GM23338 (cell line): ENCODE measurements at regions not wholly inside any gene's neighbourhood (a gene's known extent, or its start where the extent isn't known, plus 50 kb on each side); places are given as distances from the start of the nearest gene placed in this dataset.
A peak's percentile ranks its signal among the peaks of the same experiment; 100 is the strongest.

Experiments
- ATAC-seq: fragments of 200-7000 bp; cut with Tn5 transposase; 3 replicates; pipeline ENCODE4 v1.9.1; 2020
- DNase-seq: peaks from one replicate; pipeline ENCODE4 v3.0.0-alpha.2; 2015; ENCODE audit warnings: low spot score
- H2AFZ ChIP-seq: fragments of 200-600 bp; sonication (generic); 2 replicates; pipeline ENCODE4 v1.8.0; 2016; ENCODE audit warnings: antibody characterized with exemption, mild to moderate bottlenecking, moderate library complexity
- H3F3A ChIP-seq: fragments of 200-600 bp; sonication (generic); replicated peaks from 2 replicates; pipeline ENCODE4 v1.8.0; 2017; ENCODE audit warnings: antibody characterized with exemption, mixed run types, low read depth
- H3K27ac ChIP-seq: fragments of 200-600 bp; sonication (generic); 2 replicates; pipeline ENCODE4 v1.6.1; 2016; ENCODE audit warnings: low read depth
- H3K27me3 ChIP-seq: fragments of 200-600 bp; sonication (generic); 2 replicates; pipeline ENCODE4 v1.8.0; 2016; ENCODE audit warnings: mild to moderate bottlenecking, mixed run types, moderate library complexity; ENCODE audit not compliant: insufficient read depth
- H3K36me3 ChIP-seq: fragments of 200-600 bp; sonication (generic); 2 replicates; pipeline ENCODE4 v1.8.0; 2016; ENCODE audit warnings: mild to moderate bottlenecking; ENCODE audit not compliant: insufficient read depth
- H3K4me1 ChIP-seq: fragments of 200-600 bp; sonication (generic); 2 replicates; pipeline ENCODE4 v1.8.0; 2016; ENCODE audit warnings: mild to moderate bottlenecking, moderate library complexity; ENCODE audit not compliant: insufficient read depth
- H3K4me2 ChIP-seq: fragments of 200-600 bp; sonication (generic); 2 replicates; pipeline ENCODE4 v1.7.1; 2017; ENCODE audit warnings: mixed run types
- H3K4me3 ChIP-seq: fragments of 200-600 bp; sonication (generic); 2 replicates; pipeline ENCODE4 v1.6.1; 2016; ENCODE audit warnings: mixed run types
- H3K79me2 ChIP-seq: fragments of 200-600 bp; sonication (generic); replicated peaks from 2 replicates; pipeline ENCODE4 v1.8.0; 2017; ENCODE audit warnings: mild to moderate bottlenecking; ENCODE audit not compliant: insufficient read depth
- H3K9me2 ChIP-seq: fragments of 200-600 bp; sonication (generic); 2 replicates; pipeline ENCODE4 v1.8.0; 2017; ENCODE audit not compliant: insufficient read depth
- H4K20me1 ChIP-seq: fragments of 200-600 bp; sonication (generic); replicated peaks from 2 replicates; pipeline ENCODE4 v1.8.0; 2017; ENCODE audit warnings: mild to moderate bottlenecking; ENCODE audit not compliant: insufficient read depth
- H3K27ac Mint-ChIP-seq: 2 replicates; pipeline ENCODE4 v1.8.0; 2020; ENCODE audit warnings: inconsistent platforms, mild to moderate bottlenecking, moderate library complexity, mixed read lengths
- H3K27me3 Mint-ChIP-seq: 3 replicates; pipeline ENCODE4 v1.8.0; 2022; ENCODE audit warnings: low read depth, mild to moderate bottlenecking, moderate library complexity, mixed read lengths, inconsistent platforms; ENCODE audit not compliant: insufficient read depth, poor library complexity
- H3K36me3 Mint-ChIP-seq: 3 replicates; pipeline ENCODE4 v1.8.0; 2021; ENCODE audit warnings: low read depth, mild to moderate bottlenecking, inconsistent platforms, moderate library complexity, mixed read lengths
- H3K4me1 Mint-ChIP-seq: 3 replicates; pipeline ENCODE4 v1.8.0; 2020; ENCODE audit warnings: mild to moderate bottlenecking, inconsistent platforms, mixed read lengths
- H3K4me3 Mint-ChIP-seq: 3 replicates; pipeline ENCODE4 v1.8.0; 2021; ENCODE audit warnings: moderate library complexity, mild to moderate bottlenecking, inconsistent platforms, mixed read lengths
- H3K9me3 Mint-ChIP-seq: 3 replicates; pipeline ENCODE4 v1.8.0; 2020; ENCODE audit warnings: moderate library complexity, mild to moderate bottlenecking, inconsistent platforms, mixed read lengths
- CREB1 ChIP-seq: fragments of 250-450 bp; sonication (Bioruptor Pico); IDR thresholded peaks from 2 replicates; pipeline ENCODE4 v1.5.0; 2020; ENCODE audit warnings: low read depth, mild to moderate bottlenecking, moderate library complexity
- EZH2 ChIP-seq: fragments of 200-600 bp; sonication (generic); IDR thresholded peaks from one replicate; pipeline ENCODE4 v1.8.0; 2017; ENCODE audit warnings: antibody characterized with exemption, mild to moderate bottlenecking, low read depth; ENCODE audit not compliant: unreplicated experiment
- JUNB ChIP-seq: IDR thresholded peaks from one replicate; pipeline ENCODE4 v1.6.1; 2016; ENCODE audit warnings: antibody characterized with exemption; ENCODE audit not compliant: unreplicated experiment
- NANOG ChIP-seq: IDR thresholded peaks from 2 replicates; pipeline ENCODE4 v1.6.1; 2016; ENCODE audit warnings: antibody characterized with exemption, borderline replicate concordance
- POLR2AphosphoS5 ChIP-seq: IDR thresholded peaks from 2 replicates; pipeline ENCODE4 v1.6.1; 2016; ENCODE audit warnings: antibody characterized with exemption, low read depth
- STAT1 ChIP-seq: IDR thresholded peaks from one replicate; pipeline ENCODE4 v1.6.1; 2016; ENCODE audit warnings: antibody characterized with exemption; ENCODE audit not compliant: unreplicated experiment
- ZNF331 ChIP-seq: fragments of 250-450 bp; sonication (Bioruptor Pico); IDR thresholded peaks from 2 replicates; pipeline ENCODE4 v1.5.0; 2020; ENCODE audit warnings: low read depth, mild to moderate bottlenecking, moderate library complexity
- TF ChIP-seq, protein P1 (sequence below): fragments of 250-450 bp; sonication (Bioruptor Pico); IDR thresholded peaks from 2 replicates; pipeline ENCODE4 v1.5.0; 2020; ENCODE audit warnings: mild to moderate bottlenecking, moderate library complexity
- TF ChIP-seq, protein P2 (sequence below): IDR thresholded peaks from one replicate; pipeline ENCODE4 v1.6.1; 2018; ENCODE audit warnings: antibody characterized with exemption; ENCODE audit not compliant: unreplicated experiment
- TF ChIP-seq, protein P3 (sequence below): IDR thresholded peaks from 2 replicates; pipeline ENCODE4 v1.6.1; 2016; ENCODE audit warnings: antibody characterized with exemption

DNA sequence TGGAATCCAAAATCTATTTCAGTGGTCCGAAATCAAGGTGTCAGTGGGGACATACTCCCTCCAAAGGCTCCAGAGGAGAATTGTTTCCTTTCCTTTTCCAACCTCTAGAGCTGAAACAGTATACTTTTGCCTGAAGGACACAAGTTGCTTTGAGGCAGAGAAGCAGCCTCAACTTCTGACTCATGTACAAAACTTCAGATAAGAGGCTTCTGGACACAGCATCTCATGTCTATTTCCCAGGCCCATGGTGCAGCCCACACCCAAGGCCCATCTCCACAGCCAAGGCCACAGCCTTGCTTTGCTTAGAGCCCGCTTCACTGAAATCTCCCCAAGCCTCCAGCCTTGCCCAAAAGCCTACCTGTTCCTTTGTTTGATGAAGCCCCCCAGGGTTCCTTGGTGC lies 68.9 kb downstream of the ZNF467 start:
- peaks cover 8% of the 10 kb centered on the region for H3K36me3 Mint-ChIP-seq
- H3K27me3 ChIP-seq: no peaks in the 10 kb centered on the region
- no peak overlapping the region for H3K27ac ChIP-seq
- H3K4me3 ChIP-seq: no peak overlapping the region
- H2AFZ ChIP-seq: no peak overlapping the region
- H3K4me1 Mint-ChIP-seq: peaks cover 17% of the 10 kb centered on the region
- H3K4me2 ChIP-seq: no peak overlapping the region
- H3F3A ChIP-seq: no peaks in the 10 kb centered on the region
- H3K4me3 Mint-ChIP-seq: no peak overlapping the region
- DNase-seq (no peak), ATAC-seq (no peak)
- peaks cover 18% of the 10 kb centered on the region for H3K9me3 Mint-ChIP-seq
- H3K79me2 ChIP-seq: no peaks in the 10 kb centered on the region
- H3K9me2 ChIP-seq: no peaks in the 10 kb centered on the region
- TF ChIP-seq NANOG: no peak
- H3K27me3 Mint-ChIP-seq: peaks cover 14% of the 10 kb centered on the region
- H4K20me1 ChIP-seq: no peaks in the 10 kb centered on the region
- H3K4me1 ChIP-seq: peaks cover 5% of the 10 kb centered on the region; the same call in 1 of the 2 replicates
- no peaks in the 10 kb centered on the region; the same call in 1 of the 2 replicates for H3K36me3 ChIP-seq
- H3K27ac Mint-ChIP-seq: no peak overlapping the region

DNA sequence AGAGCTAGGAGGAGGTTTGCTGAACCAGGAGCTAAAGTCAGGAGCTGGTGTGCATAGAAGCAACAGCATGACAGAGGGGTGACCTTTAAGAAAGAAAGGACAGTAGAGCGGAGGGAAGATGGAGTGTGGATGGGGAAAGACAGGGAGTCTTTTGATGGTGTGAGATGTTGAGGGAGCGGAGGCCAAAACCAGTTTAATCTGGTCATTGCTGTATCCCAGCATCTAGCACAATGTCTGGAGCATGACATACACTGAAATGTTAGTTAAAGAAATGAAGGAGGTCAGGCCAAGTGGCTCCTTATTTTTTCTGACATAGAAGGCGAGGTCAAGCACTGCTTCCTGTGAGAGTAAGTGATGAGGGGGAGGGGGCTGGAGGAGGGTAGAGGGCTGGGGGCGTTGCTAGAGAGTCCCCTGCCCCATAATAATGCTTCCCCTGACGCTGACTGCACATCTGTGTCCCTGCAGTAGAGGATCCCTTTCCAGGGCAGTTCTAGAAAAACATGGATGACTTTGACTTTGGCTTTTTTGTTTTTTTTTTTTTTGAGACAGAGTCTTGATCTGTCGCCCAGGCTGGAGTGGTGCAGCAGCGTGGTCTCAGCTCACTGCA lies 70.2 kb downstream of the ZNF467 start:
- H3K4me3 ChIP-seq: no peak overlapping the region
- H4K20me1 ChIP-seq: no peaks in the 10 kb centered on the region
- Mint-ChIP-seq H3K4me1 (peaks cover 17% of the 10 kb centered on the region), H3K27me3 (peaks cover 14% of the 10 kb centered on the region), H3K9me3 (peaks cover 13% of the 10 kb centered on the region), H3K36me3 (peaks cover 6% of the 10 kb centered on the region; the same call in 1 of the 3 replicates), H3K27ac (no peak overlapping the region), H3K4me3 (no peak overlapping the region)
- peaks cover 2% of the 10 kb centered on the region for H3K36me3 ChIP-seq
- H3K9me2 ChIP-seq: no peaks in the 10 kb centered on the region
- H3K4me1 ChIP-seq: peaks cover 5% of the 10 kb centered on the region; the same call in 1 of the 2 replicates
- no peak for ATAC-seq
- no peak overlapping the region for H3K4me2 ChIP-seq
- H3K27ac ChIP-seq: no peak overlapping the region
- no peaks in the 10 kb centered on the region for H3K79me2 ChIP-seq
- peak overlapping the region; percentile 56; the same call in 1 of the 2 replicates for H2AFZ ChIP-seq
- no peaks in the 10 kb centered on the region for H3F3A ChIP-seq
- H3K27me3 ChIP-seq: no peaks in the 10 kb centered on the region
- no peak for DNase-seq
- TF ChIP-seq JUNB: no peak
- TF ChIP-seq, protein P1, sequence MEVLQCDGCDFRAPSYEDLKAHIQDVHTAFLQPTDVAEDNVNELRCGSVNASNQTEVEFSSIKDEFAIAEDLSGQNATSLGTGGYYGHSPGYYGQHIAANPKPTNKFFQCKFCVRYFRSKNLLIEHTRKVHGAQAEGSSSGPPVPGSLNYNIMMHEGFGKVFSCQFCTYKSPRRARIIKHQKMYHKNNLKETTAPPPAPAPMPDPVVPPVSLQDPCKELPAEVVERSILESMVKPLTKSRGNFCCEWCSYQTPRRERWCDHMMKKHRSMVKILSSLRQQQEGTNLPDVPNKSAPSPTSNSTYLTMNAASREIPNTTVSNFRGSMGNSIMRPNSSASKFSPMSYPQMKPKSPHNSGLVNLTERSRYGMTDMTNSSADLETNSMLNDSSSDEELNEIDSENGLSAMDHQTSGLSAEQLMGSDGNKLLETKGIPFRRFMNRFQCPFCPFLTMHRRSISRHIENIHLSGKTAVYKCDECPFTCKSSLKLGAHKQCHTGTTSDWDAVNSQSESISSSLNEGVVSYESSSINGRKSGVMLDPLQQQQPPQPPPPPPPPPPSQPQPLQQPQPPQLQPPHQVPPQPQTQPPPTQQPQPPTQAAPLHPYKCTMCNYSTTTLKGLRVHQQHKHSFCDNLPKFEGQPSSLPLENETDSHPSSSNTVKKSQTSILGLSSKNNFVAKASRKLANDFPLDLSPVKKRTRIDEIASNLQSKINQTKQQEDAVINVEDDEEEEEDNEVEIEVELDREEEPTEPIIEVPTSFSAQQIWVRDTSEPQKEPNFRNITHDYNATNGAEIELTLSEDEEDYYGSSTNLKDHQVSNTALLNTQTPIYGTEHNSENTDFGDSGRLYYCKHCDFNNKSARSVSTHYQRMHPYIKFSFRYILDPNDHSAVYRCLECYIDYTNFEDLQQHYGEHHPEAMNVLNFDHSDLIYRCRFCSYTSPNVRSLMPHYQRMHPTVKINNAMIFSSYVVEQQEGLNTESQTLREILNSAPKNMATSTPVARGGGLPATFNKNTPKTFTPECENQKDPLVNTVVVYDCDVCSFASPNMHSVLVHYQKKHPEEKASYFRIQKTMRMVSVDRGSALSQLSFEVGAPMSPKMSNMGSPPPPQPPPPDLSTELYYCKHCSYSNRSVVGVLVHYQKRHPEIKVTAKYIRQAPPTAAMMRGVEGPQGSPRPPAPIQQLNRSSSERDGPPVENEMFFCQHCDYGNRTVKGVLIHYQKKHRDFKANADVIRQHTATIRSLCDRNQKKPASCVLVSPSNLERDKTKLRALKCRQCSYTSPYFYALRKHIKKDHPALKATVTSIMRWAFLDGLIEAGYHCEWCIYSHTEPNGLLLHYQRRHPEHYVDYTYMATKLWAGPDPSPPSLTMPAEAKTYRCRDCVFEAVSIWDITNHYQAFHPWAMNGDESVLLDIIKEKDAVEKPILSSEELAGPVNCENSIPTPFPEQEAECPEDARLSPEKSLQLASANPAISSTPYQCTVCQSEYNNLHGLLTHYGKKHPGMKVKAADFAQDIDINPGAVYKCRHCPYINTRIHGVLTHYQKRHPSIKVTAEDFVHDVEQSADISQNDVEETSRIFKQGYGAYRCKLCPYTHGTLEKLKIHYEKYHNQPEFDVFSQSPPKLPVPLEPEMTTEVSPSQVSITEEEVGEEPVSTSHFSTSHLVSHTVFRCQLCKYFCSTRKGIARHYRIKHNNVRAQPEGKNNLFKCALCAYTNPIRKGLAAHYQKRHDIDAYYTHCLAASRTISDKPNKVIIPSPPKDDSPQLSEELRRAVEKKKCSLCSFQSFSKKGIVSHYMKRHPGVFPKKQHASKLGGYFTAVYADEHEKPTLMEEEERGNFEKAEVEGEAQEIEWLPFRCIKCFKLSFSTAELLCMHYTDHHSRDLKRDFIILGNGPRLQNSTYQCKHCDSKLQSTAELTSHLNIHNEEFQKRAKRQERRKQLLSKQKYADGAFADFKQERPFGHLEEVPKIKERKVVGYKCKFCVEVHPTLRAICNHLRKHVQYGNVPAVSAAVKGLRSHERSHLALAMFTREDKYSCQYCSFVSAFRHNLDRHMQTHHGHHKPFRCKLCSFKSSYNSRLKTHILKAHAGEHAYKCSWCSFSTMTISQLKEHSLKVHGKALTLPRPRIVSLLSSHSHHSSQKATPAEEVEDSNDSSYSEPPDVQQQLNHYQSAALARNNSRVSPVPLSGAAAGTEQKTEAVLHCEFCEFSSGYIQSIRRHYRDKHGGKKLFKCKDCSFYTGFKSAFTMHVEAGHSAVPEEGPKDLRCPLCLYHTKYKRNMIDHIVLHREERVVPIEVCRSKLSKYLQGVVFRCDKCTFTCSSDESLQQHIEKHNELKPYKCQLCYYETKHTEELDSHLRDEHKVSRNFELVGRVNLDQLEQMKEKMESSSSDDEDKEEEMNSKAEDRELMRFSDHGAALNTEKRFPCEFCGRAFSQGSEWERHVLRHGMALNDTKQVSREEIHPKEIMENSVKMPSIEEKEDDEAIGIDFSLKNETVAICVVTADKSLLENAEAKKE: no peak
- TF ChIP-seq EZH2: no peak
- TF ChIP-seq, protein P2, sequence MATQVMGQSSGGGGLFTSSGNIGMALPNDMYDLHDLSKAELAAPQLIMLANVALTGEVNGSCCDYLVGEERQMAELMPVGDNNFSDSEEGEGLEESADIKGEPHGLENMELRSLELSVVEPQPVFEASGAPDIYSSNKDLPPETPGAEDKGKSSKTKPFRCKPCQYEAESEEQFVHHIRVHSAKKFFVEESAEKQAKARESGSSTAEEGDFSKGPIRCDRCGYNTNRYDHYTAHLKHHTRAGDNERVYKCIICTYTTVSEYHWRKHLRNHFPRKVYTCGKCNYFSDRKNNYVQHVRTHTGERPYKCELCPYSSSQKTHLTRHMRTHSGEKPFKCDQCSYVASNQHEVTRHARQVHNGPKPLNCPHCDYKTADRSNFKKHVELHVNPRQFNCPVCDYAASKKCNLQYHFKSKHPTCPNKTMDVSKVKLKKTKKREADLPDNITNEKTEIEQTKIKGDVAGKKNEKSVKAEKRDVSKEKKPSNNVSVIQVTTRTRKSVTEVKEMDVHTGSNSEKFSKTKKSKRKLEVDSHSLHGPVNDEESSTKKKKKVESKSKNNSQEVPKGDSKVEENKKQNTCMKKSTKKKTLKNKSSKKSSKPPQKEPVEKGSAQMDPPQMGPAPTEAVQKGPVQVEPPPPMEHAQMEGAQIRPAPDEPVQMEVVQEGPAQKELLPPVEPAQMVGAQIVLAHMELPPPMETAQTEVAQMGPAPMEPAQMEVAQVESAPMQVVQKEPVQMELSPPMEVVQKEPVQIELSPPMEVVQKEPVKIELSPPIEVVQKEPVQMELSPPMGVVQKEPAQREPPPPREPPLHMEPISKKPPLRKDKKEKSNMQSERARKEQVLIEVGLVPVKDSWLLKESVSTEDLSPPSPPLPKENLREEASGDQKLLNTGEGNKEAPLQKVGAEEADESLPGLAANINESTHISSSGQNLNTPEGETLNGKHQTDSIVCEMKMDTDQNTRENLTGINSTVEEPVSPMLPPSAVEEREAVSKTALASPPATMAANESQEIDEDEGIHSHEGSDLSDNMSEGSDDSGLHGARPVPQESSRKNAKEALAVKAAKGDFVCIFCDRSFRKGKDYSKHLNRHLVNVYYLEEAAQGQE: no peak
- no peak for TF ChIP-seq STAT1
- TF ChIP-seq CREB1 (CRISPR knock-in tag): no peak
- no peak for TF ChIP-seq ZNF331 (CRISPR knock-in tag)
- no peak for TF ChIP-seq NANOG
- TF ChIP-seq, protein P3, sequence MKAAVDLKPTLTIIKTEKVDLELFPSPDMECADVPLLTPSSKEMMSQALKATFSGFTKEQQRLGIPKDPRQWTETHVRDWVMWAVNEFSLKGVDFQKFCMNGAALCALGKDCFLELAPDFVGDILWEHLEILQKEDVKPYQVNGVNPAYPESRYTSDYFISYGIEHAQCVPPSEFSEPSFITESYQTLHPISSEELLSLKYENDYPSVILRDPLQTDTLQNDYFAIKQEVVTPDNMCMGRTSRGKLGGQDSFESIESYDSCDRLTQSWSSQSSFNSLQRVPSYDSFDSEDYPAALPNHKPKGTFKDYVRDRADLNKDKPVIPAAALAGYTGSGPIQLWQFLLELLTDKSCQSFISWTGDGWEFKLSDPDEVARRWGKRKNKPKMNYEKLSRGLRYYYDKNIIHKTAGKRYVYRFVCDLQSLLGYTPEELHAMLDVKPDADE: no peak
- no peak for TF ChIP-seq POLR2AphosphoS5
